Skeletal muscle tissue (tissue), 3 donors: ENCODE measurements at regions not wholly inside any gene's neighbourhood (a gene's known extent, or its start where the extent isn't known, plus 50 kb on each side); places are given as distances from the start of the nearest gene placed in this dataset.

Experiments
- H3K27ac ChIP-seq: one replicate; pipeline ENCODE4 v1.7.0; 2013; ENCODE audit warnings: mild to moderate bottlenecking, low read depth, low read length, inconsistent platforms
- H3K27me3 ChIP-seq, 3 donors: one replicate each; pipeline ENCODE4 v1.7.0; 2013; ENCODE audit warnings: low read length in 3 of 3; ENCODE audit not compliant: control insufficient read depth in 3 of 3, insufficient read depth in 3 of 3
- H3K36me3 ChIP-seq, 3 donors: one replicate each; pipeline ENCODE4 v1.7.0; 2013; ENCODE audit warnings: low read length in 3 of 3; ENCODE audit not compliant: control insufficient read depth in 3 of 3, insufficient read depth in 3 of 3
- H3K4me1 ChIP-seq, 3 donors: one replicate each; pipeline ENCODE4 v1.7.0; 2013; ENCODE audit warnings: low read length in 3 of 3, mild to moderate bottlenecking in 3 of 3; ENCODE audit not compliant: control insufficient read depth in 3 of 3, insufficient read depth in 3 of 3
- H3K4me3 ChIP-seq, 3 donors: one replicate each; pipeline ENCODE4 v1.7.0; 2013; ENCODE audit warnings: low read length in 3 of 3
- H3K9ac ChIP-seq, 3 donors: one replicate each; pipeline ENCODE4 v1.7.0; 2013; ENCODE audit warnings: low read length in 3 of 3, mild to moderate bottlenecking in 3 of 3, moderate library complexity in 2 of 3, low read depth in 1 of 3
- H3K9me3 ChIP-seq, 3 donors: one replicate each; pipeline ENCODE4 v1.7.0; 2013; ENCODE audit warnings: low read length in 3 of 3; ENCODE audit not compliant: control insufficient read depth in 3 of 3
- donor health status: Osteomylitis.

DNA sequence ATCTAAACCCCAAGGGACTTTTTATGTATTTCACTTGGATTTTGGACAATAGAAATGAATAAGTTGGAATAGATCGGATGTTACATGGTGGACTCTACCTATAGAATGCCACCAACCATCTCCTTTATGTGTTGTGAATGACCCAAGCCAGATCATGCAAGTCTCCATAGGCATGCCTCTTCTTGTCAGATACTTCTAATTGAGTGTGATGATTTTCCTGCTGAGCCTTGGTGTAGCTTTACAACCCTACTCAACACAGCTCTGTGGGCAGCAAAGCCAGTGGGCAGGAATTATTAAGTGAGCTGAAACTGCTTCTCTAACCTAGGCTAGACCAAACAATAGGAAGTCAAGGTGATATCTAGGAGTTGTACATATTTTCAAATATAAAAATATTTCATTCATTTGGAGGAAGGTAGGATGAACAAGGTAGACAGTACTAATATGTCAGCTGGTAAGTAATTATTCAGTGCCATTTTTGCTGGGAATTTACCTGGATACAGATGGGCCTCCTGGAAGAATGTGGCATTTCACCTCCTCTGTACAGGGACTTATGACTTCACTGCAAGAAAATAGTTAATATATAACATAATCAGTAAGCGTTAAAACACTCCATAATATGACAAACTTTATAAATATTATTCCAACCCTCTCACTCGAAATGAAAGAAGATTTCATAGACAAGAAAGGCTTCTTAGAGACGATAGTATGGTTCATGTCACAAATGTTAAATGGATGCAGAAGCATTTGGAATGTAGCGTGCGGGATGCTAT, 298.0 kb upstream of the FAT1 start:
- Histone ChIP-seq H3K27me3 (no peaks in the 10 kb centered on the region), H3K27ac (no peak overlapping the region), H3K4me1 (no peaks in the 10 kb centered on the region), H3K36me3 (no peaks in the 10 kb centered on the region), H3K4me3 (no peak overlapping the region), H3K9me3 (no peaks in the 10 kb centered on the region), H3K9ac (no peak overlapping the region)

DNA sequence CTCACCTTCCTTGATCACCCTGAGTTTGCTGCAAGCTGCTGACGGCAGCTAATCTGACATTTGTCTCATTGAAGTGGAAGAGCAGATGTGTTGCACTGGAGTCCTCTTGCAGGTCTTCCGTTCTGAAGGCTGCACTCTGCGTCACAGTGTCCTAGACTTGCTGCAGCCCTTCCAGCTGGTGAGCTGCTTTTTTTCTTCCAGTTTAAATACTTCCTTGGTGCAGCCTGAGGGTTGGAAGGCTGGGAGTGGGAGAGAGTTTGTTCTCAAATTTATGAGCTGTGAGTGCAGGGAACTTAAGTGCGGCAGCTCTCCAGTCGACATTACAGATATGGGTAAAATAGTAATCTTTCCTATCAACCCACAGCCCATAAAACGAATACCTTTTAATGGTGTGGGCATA, 303.6 kb upstream of the FAT1 start:
- no peaks in the 10 kb centered on the region for H3K4me1 ChIP-seq
- H3K9ac ChIP-seq, result no peak overlapping the region
- H3K4me3 ChIP-seq, result no peak overlapping the region
- H3K27ac ChIP-seq, result no peak overlapping the region
- H3K36me3 ChIP-seq, result no peaks in the 10 kb centered on the region
- H3K27me3 ChIP-seq, result no peaks in the 10 kb centered on the region
- H3K9me3 ChIP-seq, result no peaks in the 10 kb centered on the region

DNA sequence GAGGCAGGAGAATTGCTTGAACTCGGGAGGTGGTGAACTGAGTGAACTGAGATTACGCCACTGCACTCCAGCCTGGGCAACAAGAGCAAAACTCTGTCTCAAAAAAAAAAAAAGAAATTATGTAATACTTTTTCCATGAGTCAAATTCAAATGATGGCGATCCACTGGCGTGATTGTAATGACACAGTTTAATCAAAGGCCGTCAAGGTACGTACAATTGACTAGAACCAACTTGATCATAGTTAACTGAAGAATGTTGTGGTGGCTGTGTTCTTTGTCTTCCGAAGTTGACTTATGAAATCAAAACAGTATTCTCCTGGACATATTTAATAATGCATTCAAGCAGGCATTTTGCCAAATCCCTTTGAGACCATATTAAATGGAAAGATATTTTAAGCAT, 318.6 kb upstream of the FAT1 start:
- Histone ChIP-seq H3K9me3 (no peaks in the 10 kb centered on the region), H3K27ac (no peak overlapping the region), H3K9ac (no peak overlapping the region), H3K36me3 (no peaks in the 10 kb centered on the region), H3K27me3 (no peaks in the 10 kb centered on the region), H3K4me1 (no peaks in the 10 kb centered on the region), H3K4me3 (no peak overlapping the region)

DNA sequence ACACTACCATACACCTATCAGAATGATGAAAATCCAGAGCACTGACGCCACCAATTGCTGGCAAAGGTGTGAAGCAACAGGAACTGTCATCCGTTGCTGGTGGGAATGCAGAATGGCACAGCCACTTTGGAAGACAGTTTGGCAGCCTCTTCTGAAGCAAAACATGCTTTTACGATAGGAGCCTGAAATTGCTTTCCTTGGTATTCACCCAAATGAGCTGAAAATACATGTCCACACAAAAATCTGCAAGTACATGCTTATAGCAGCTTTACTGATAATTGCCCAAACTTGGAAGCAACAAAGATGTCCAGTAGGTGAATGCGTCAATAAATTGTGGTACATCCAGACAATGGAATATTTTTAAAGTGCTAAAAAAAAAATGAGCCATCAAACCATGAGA, 322.8 kb upstream of the FAT1 start:
- Histone ChIP-seq H3K9me3 (no peaks in the 10 kb centered on the region), H3K4me1 (no peaks in the 10 kb centered on the region), H3K27ac (no peak overlapping the region)

DNA sequence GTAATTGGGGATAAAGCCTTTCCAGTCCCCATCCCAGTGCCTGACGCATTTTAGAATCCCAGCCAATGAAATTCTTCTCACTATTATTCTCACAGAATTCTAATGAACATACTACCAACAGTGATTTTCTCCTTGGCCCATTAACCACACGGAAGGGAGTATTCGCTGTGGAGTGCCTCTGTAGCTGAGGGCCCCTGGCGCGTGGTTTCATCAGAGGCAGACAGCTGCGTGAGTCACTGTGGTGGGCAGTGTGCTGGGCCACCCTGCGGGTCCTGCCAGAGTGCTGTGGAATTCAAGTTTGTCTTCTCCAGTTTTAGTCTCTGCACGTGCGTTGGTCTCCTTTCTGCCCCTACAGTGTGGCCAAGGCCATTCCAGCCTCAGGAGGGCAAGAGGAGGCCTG, 335.4 kb upstream of the FAT1 start:
- no peaks in the 10 kb centered on the region for H3K36me3 ChIP-seq
- no peak overlapping the region for H3K4me3 ChIP-seq
- H3K27ac ChIP-seq, result no peak overlapping the region
- no peaks in the 10 kb centered on the region for H3K9me3 ChIP-seq
- H3K27me3 ChIP-seq, result no peaks in the 10 kb centered on the region
- no peaks in the 10 kb centered on the region for H3K4me1 ChIP-seq
- H3K9ac ChIP-seq, result no peak overlapping the region

More for the DNA sequence above, 322.8 kb upstream of the FAT1 start:
- H3K9ac ChIP-seq, result no peak overlapping the region
- H3K4me3 ChIP-seq, result no peak overlapping the region
- no peaks in the 10 kb centered on the region for H3K27me3 ChIP-seq
- no peaks in the 10 kb centered on the region for H3K36me3 ChIP-seq

DNA sequence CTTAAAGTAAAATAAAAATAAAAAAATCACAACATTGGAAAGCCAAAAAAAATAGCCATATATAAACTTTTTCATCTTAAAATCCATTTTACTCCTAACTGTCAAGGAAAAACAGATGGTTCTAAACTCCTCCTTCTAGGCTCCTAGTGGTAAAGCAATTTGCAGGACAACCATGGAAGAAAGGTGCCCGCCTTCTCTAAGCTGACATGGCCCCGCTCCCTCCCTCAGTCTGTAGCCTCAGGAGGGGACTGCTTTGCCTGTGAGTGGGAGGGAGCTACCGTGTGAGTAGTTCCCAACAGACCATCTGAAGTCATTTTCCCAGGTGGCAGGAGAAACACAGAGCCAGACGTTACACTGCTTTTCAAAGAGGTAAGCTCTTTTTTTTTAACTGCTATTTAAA, 336.2 kb upstream of the FAT1 start:
- H3K4me3 ChIP-seq, result no peak overlapping the region
- no peaks in the 10 kb centered on the region for H3K27me3 ChIP-seq
- no peak overlapping the region for H3K27ac ChIP-seq
- no peak overlapping the region for H3K9ac ChIP-seq
- no peaks in the 10 kb centered on the region for H3K9me3 ChIP-seq
- no peaks in the 10 kb centered on the region for H3K4me1 ChIP-seq
- no peaks in the 10 kb centered on the region for H3K36me3 ChIP-seq

DNA sequence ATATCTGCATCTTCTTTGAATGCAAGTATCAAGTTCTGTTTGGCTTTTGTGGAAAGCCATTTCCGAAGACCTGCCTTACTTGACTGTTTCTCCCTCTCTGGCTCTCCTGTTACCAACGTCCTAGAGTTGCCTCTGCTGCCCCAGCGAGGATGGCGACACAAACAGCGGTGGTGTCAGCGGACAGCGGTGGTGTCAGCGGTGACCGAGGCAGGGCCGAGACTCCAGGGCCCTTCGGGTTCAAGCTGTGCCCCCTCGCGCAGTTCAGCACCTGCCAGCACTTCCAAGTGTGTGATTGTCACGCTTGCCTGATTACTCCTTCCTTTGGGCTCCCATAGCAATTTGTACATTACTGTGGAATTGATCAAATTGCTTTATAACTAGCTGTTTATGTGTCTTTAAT, 336.9 kb upstream of the FAT1 start:
- no peak overlapping the region for H3K4me3 ChIP-seq
- H3K36me3 ChIP-seq, result no peaks in the 10 kb centered on the region
- no peak overlapping the region for H3K27ac ChIP-seq
- no peaks in the 10 kb centered on the region for H3K27me3 ChIP-seq
- no peaks in the 10 kb centered on the region for H3K4me1 ChIP-seq
- H3K9me3 ChIP-seq, result no peaks in the 10 kb centered on the region
- H3K9ac ChIP-seq, result no peak overlapping the region

DNA sequence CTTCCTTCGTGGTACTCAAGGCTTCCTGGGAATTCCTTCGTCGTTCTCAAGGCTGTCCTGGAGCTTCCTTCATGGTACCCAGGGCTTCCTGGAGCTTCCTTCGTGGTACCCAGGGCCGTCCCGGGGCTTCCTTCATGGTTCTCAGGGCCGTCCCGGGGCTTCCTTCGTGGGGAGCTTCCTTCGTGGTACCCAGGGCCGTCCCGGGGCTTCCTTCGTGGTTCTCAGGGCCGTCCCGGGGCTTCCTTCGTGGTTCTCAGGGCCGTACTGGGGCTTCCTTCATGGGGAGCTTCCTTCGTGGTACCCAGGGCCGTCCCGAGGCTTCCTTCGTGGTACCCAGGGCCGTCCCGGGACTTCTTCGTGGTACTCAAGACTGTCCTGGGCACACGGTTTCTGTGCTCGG, 339.6 kb upstream of the FAT1 start:
- Histone ChIP-seq H3K9me3 (no peaks in the 10 kb centered on the region), H3K27ac (no peak overlapping the region), H3K36me3 (no peaks in the 10 kb centered on the region), H3K4me3 (no peak overlapping the region), H3K9ac (no peak overlapping the region), H3K27me3 (no peaks in the 10 kb centered on the region), H3K4me1 (no peaks in the 10 kb centered on the region)

DNA sequence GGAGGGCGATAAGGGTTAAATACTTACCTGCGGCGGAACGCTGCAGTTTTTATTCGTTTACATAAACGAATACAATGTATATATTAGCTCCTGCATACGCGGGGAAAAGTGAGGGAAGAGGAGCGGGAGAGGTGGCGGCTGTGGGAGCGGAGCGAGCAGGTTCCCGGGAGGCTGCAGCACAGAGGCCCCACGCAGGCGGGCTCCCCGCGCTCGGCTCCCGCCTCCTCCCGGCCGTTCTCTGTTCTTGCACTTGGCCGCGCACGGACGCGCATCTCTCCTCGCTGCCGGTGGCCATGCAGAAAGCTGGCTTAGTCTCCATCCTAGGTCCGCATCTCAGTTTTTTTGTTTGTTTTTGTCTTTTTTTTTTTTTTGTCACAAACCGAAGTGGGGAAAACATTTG, 340.4 kb upstream of the FAT1 start:
- Histone ChIP-seq H3K9me3 (no peaks in the 10 kb centered on the region), H3K36me3 (no peaks in the 10 kb centered on the region), H3K9ac (no peak overlapping the region), H3K4me3 (no peak overlapping the region), H3K4me1 (no peaks in the 10 kb centered on the region), H3K27me3 (no peaks in the 10 kb centered on the region), H3K27ac (no peak overlapping the region)

DNA sequence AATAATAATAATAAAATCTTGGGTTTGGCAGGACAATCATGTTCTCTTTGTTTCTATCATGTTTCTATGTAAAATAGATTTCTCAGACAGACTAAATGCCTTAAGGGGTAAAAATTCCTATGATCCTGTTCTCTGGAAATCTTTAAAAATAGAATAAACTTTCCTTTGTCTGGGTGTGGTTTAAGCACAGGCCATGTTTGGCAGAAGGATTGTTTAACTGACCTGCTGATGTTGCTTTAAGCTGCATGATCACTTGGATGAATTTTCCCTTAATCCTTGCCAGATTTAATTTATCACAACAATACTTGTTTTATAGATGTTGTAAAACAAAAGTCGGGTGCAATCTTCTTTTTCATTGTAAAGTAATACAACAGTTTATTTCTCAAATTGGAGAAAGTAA, 341.7 kb upstream of the FAT1 start:
- H3K36me3 ChIP-seq, result no peaks in the 10 kb centered on the region
- no peaks in the 10 kb centered on the region for H3K9me3 ChIP-seq
- no peak overlapping the region for H3K9ac ChIP-seq
- no peaks in the 10 kb centered on the region for H3K27me3 ChIP-seq
- no peak overlapping the region for H3K4me3 ChIP-seq
- no peaks in the 10 kb centered on the region for H3K4me1 ChIP-seq
- H3K27ac ChIP-seq, result no peak overlapping the region
